CD4-positive, alpha-beta memory T cell (primary cell): ENCODE measurements at regions not wholly inside any gene's neighbourhood (a gene's known extent, or its start where the extent isn't known, plus 50 kb on each side); places are given as distances from the start of the nearest gene placed in this dataset.

Experiments
- CTCF ChIA-PET: fragments of 350-600 bp; sonication (Branson Sonifier 250); formaldehyde crosslinking; loops from one replicate; lab custom pipeline; 2021; ENCODE audit warnings: inconsistent platforms; ENCODE audit not compliant: partially characterized antibody; lab: Charles Lee
- POLR2A ChIA-PET: fragments of 350-600 bp; sonication (Branson Sonifier 250); formaldehyde crosslinking; loops from one replicate; lab custom pipeline; 2021; ENCODE audit not compliant: partially characterized antibody; lab: Charles Lee
- DNase-seq, 5 donors: peaks; one replicate each; pipeline versions ENCODE4 v3.0.0 to v3.0.0-alpha.2; 2020 to 2022; ENCODE audit warnings: mixed read lengths in 1 of 5
- H3K27ac ChIP-seq: one replicate; pipeline ENCODE4 v1.7.0; 2013; ENCODE audit warnings: low read depth, low read length
- H3K27me3 ChIP-seq: 2 replicates; pipeline ENCODE4 v1.7.0; 2013; ENCODE audit warnings: mild to moderate bottlenecking, low read length, moderate library complexity; ENCODE audit not compliant: insufficient read depth
- H3K36me3 ChIP-seq: 2 replicates; pipeline ENCODE4 v1.7.0; 2013; ENCODE audit warnings: mild to moderate bottlenecking, low read length, moderate library complexity; ENCODE audit not compliant: insufficient read depth
- H3K4me1 ChIP-seq: 2 replicates; pipeline ENCODE4 v1.7.0; 2013; ENCODE audit warnings: mild to moderate bottlenecking, low read length, moderate library complexity; ENCODE audit not compliant: insufficient read depth
- H3K4me3 ChIP-seq, 2 donors: one replicate each; pipeline ENCODE4 v1.7.0; 2013; ENCODE audit warnings: low read length in 2 of 2, mild to moderate bottlenecking in 1 of 2
- H3K9me3 ChIP-seq, 2 donors: one replicate each; pipeline ENCODE4 v1.7.0; 2013; ENCODE audit warnings: low read length in 2 of 2, control low read depth in 1 of 2; ENCODE audit not compliant: control insufficient read depth in 1 of 2
- H3K27ac Mint-ChIP-seq, 7 donors: one replicate each; pipeline ENCODE4 v1.8.0; 2020 to 2021; ENCODE audit warnings: mixed read lengths in 7 of 7, mild to moderate bottlenecking in 6 of 7, inconsistent platforms in 3 of 7, moderate library complexity in 3 of 7
- H3K27me3 Mint-ChIP-seq, 2 donors: one replicate each; pipeline ENCODE4 v1.8.0; 2020 to 2021; ENCODE audit warnings: mixed read lengths in 2 of 2
- H3K36me3 Mint-ChIP-seq, 2 donors: one replicate each; pipeline ENCODE4 v1.8.0; 2020 to 2021; ENCODE audit warnings: mixed read lengths in 2 of 2, inconsistent platforms in 1 of 2, mild to moderate bottlenecking in 1 of 2
- H3K4me1 Mint-ChIP-seq, 4 donors: one replicate each; pipeline ENCODE4 v1.8.0; 2020 to 2021; ENCODE audit warnings: mixed read lengths in 4 of 4, mild to moderate bottlenecking in 1 of 4
- H3K4me3 Mint-ChIP-seq, 8 donors: one replicate each; pipeline ENCODE4 v1.8.0; 2020 to 2021; ENCODE audit warnings: mixed read lengths in 8 of 8, mild to moderate bottlenecking in 7 of 8, moderate library complexity in 6 of 8, inconsistent platforms in 3 of 8
- H3K9me3 Mint-ChIP-seq, 8 donors: one replicate each; pipeline ENCODE4 v1.8.0; 2020 to 2021; ENCODE audit warnings: mixed read lengths in 8 of 8, mild to moderate bottlenecking in 5 of 8, inconsistent platforms in 3 of 8, moderate library complexity in 1 of 8
- intact Hi-C: fragments of 100-400 bp; cut with micrococcal nuclease; formaldehyde crosslinking; loops from one replicate; pipeline ENCODE4 v1.15.1; 2023

- Mint-ChIP-seq H3K4me3 (no peak overlapping the region), H3K27ac (no peak overlapping the region), H3K9me3 (peaks cover 0 to 3% (median 0%) of the 10 kb centered on the region in 8 donors), H3K27me3 (peaks cover 0 to 2% of the 10 kb centered on the region in 2 donors), H3K36me3 (no peaks in the 10 kb centered on the region), H3K4me1 (no peaks in the 10 kb centered on the region)
- CTCF ChIA-PET: interaction anchor here (0.7 to 0.9 kb wide), 2 partner anchors 31 to 42 kb away, joined by 3 read pairs; no protein-coding TSS in a partner anchor
- H3K9me3 ChIP-seq: no peaks in the 10 kb centered on the region
- H3K27ac ChIP-seq: no peak overlapping the region
- no peak overlapping the region for H3K4me3 ChIP-seq
- no peaks in the 10 kb centered on the region for H3K36me3 ChIP-seq
- no peaks in the 10 kb centered on the region for H3K27me3 ChIP-seq
- POLR2A ChIA-PET: no interaction called here
- H3K4me1 ChIP-seq: no peaks in the 10 kb centered on the region
- DNase-seq: no peak
- intact Hi-C loops: no loop called here
These were observed 137.6 kb upstream of the FOXN2 start for GRCh38 chr2:48176876-48177275.

DNA sequence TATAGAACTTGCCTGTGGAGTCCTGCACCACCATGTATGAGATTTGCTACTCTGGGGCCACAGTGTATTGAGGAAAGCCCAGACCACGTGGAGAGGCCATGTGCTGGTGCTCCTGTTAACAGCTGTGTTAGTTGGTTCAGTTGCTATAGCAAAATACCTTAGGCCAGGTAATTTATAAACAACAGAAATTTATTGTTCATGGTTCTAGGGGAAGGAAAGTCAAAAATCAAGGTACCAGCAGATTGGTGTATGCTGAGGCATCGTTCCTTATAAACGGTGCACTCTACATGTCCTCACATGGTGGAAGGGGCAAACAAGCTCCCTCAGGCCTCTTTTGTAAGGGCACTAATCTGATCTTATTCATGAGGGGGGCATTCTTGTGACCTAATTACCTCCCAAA, 135.9 kb upstream of the FOXN2 start:
- no peak overlapping the region for H3K27ac ChIP-seq
- no peak overlapping the region for H3K4me3 Mint-ChIP-seq
- ChIA-PET CTCF (no interaction called here), POLR2A (no interaction called here)
- H3K27me3 Mint-ChIP-seq: peaks cover 0 to 2% of the 10 kb centered on the region in 2 donors
- no peaks in the 10 kb centered on the region for H3K9me3 ChIP-seq
- H3K27me3 ChIP-seq: no peaks in the 10 kb centered on the region
- H3K36me3 Mint-ChIP-seq: no peaks in the 10 kb centered on the region
- no peak overlapping the region for H3K4me3 ChIP-seq
- H3K27ac Mint-ChIP-seq: no peak overlapping the region
- no peaks in the 10 kb centered on the region for H3K4me1 Mint-ChIP-seq
- H3K4me1 ChIP-seq: no peaks in the 10 kb centered on the region
- peaks cover 0 to 3% (median 1%) of the 10 kb centered on the region in 8 donors for H3K9me3 Mint-ChIP-seq
- H3K36me3 ChIP-seq: no peaks in the 10 kb centered on the region
- intact Hi-C loops: no loop called here
- no peak for DNase-seq

DNA sequence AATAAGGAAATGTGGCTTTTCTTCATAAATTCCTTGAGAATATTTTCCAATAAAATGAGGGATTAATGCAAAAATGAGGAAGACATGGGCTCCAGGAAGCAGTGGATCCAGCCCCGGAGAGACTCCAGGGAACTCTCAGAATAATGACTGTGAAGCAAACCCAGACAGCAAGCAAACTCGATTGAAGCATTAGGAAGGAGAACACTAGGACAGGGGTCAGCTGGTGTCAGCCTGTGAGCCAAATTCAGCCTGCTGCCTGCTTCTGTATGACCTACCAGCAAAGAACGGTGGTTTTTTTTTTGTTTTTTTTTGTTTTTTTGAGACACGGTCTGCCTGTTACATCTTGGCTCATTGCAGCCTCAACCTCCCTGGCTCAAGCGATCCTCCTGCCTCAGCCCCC, 133.9 kb upstream of the FOXN2 start:
- Mint-ChIP-seq H3K4me3 (no peak overlapping the region), H3K27ac (no peak overlapping the region)

GRCh38 chr2:48183276-48183675, 131.2 kb upstream of the FOXN2 start:
- Mint-ChIP-seq H3K4me1 (no peaks in the 10 kb centered on the region), H3K36me3 (no peaks in the 10 kb centered on the region), H3K27ac (peak overlapping the region in 1 of 7 donors; percentile 5), H3K27me3 (no peaks in the 10 kb centered on the region), H3K9me3 (peaks cover 0 to 2% (median 0%) of the 10 kb centered on the region in 8 donors), H3K4me3 (no peak overlapping the region)
- no peak overlapping the region for H3K4me3 ChIP-seq
- no peak for DNase-seq
- ChIA-PET CTCF (no interaction called here), POLR2A (no interaction called here)
- no peaks in the 10 kb centered on the region for H3K36me3 ChIP-seq
- H3K4me1 ChIP-seq: no peaks in the 10 kb centered on the region
- no peaks in the 10 kb centered on the region for H3K9me3 ChIP-seq
- no peaks in the 10 kb centered on the region for H3K27me3 ChIP-seq
- intact Hi-C loops: no loop called here
- no peak overlapping the region for H3K27ac ChIP-seq

More for the DNA sequence above, 133.9 kb upstream of the FOXN2 start:
- no peaks in the 10 kb centered on the region for H3K36me3 Mint-ChIP-seq
- ChIA-PET CTCF (no interaction called here), POLR2A (no interaction called here)
- Histone ChIP-seq H3K36me3 (no peaks in the 10 kb centered on the region), H3K4me3 (no peak overlapping the region), H3K27me3 (no peaks in the 10 kb centered on the region), H3K9me3 (no peaks in the 10 kb centered on the region), H3K27ac (no peak overlapping the region), H3K4me1 (no peaks in the 10 kb centered on the region)
- no peaks in the 10 kb centered on the region for H3K4me1 Mint-ChIP-seq
- no peak for DNase-seq
- intact Hi-C loops: no loop called here
- H3K9me3 Mint-ChIP-seq: peaks cover 0 to 3% (median under 1%) of the 10 kb centered on the region in 8 donors
- no peaks in the 10 kb centered on the region for H3K27me3 Mint-ChIP-seq

GRCh38 chr2:48183991-48184390, 130.5 kb upstream of the FOXN2 start:
- Histone ChIP-seq H3K36me3 (no peaks in the 10 kb centered on the region), H3K27me3 (no peaks in the 10 kb centered on the region), H3K9me3 (no peaks in the 10 kb centered on the region), H3K27ac (no peak overlapping the region), H3K4me1 (no peaks in the 10 kb centered on the region), H3K4me3 (no peak overlapping the region)
- peaks cover 0 to 1% of the 10 kb centered on the region in 2 donors for H3K27me3 Mint-ChIP-seq
- CTCF ChIA-PET: no interaction called here
- intact Hi-C loops: no loop called here
- no peak overlapping the region for H3K4me3 Mint-ChIP-seq
- no peaks in the 10 kb centered on the region for H3K36me3 Mint-ChIP-seq
- no peaks in the 10 kb centered on the region for H3K4me1 Mint-ChIP-seq
- H3K9me3 Mint-ChIP-seq: peaks cover 0 to 2% (median 0%) of the 10 kb centered on the region in 8 donors
- DNase-seq: no peak
- POLR2A ChIA-PET: no interaction called here
- no peak overlapping the region for H3K27ac Mint-ChIP-seq

DNA sequence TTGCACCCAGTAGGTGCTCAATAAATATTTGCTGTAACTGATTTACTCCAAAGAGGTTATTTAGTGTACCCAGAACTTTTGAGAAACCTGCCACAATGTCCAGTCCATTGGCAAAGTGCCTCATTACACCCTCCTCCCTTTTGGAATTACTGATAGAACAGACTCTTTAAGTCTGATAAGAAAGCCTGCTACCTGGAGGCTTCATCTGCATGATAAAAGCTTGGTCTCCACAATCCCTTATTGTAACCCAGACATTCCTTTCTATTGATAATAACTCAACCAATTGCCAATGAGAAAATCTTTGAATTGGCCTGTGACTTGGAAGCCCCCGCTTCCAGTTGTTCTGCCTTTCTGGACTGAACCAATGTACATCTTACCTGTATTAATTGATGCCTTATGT, 127.0 kb upstream of the FOXN2 start:
- no peaks in the 10 kb centered on the region for H3K4me1 ChIP-seq
- ChIA-PET CTCF (no interaction called here), POLR2A (no interaction called here)
- H3K27ac ChIP-seq: no peak overlapping the region
- peaks cover 0 to 7% of the 10 kb centered on the region in 2 donors for H3K36me3 Mint-ChIP-seq
- H3K27me3 ChIP-seq: no peaks in the 10 kb centered on the region
- H3K9me3 ChIP-seq: no peaks in the 10 kb centered on the region
- no peak overlapping the region for H3K27ac Mint-ChIP-seq
- DNase-seq: no peak
- H3K4me3 ChIP-seq: no peak overlapping the region
- intact Hi-C loops: no loop called here
- H3K9me3 Mint-ChIP-seq: peaks cover 0 to 5% (median 0%) of the 10 kb centered on the region in 8 donors
- H3K27me3 Mint-ChIP-seq: peaks cover 0 to 1% of the 10 kb centered on the region in 2 donors
- no peaks in the 10 kb centered on the region for H3K4me1 Mint-ChIP-seq
- no peak overlapping the region for H3K4me3 Mint-ChIP-seq
- no peaks in the 10 kb centered on the region for H3K36me3 ChIP-seq

DNA sequence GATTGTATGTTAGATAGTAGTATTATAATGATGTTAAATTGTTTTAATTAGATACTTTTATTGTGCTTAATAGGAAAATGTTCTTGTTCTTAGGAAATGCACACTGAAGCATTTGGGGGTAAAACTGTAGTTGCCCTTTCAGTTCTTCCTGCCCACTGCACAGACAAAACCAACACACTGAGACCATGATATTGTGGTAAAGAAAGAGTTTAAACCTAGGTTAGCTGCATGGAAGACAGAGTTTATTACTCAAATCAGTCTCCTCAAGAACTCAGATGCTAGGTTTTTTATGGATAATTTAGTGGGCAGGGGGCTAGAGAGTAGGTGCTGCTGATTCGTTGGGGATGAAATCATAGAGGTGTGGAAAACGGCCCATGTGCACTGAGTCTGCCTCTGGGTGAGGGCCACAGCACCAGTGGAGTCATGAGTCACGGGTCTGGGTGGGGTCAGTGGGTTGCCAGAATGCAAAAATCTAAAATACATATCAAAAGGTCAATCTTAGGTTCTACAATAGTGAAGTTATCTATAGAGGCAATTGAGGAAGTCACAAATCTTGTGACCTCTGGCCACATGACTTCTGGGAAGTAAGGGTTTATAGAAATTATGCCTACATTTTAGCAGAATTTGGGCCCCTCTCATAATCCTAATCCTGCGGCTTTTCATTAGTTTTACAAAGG, 124.8 kb upstream of the FOXN2 start:
- H3K9me3 ChIP-seq: no peaks in the 10 kb centered on the region
- no peak overlapping the region for H3K27ac Mint-ChIP-seq
- no peaks in the 10 kb centered on the region for H3K36me3 ChIP-seq
- H3K4me3 ChIP-seq: no peak overlapping the region
- DNase-seq: no peak
- peaks cover 0 to 5% (median 0%) of the 10 kb centered on the region in 8 donors for H3K9me3 Mint-ChIP-seq
- no peaks in the 10 kb centered on the region for H3K27me3 ChIP-seq
- no peaks in the 10 kb centered on the region for H3K4me1 ChIP-seq
- ChIA-PET POLR2A (no interaction called here), CTCF (no interaction called here)
- H3K4me3 Mint-ChIP-seq: no peak overlapping the region
- H3K27me3 Mint-ChIP-seq: peaks cover 0 to 1% of the 10 kb centered on the region in 2 donors
- intact Hi-C loops: no loop called here
- H3K27ac ChIP-seq: no peak overlapping the region
- no peaks in the 10 kb centered on the region for H3K4me1 Mint-ChIP-seq
- H3K36me3 Mint-ChIP-seq: peaks cover 0 to 7% of the 10 kb centered on the region in 2 donors
